SK-N-SH treated with all-trans-retinoic acid at 6 μM for 48 hours (cell line): ENCODE measurements at regions not wholly inside any gene's neighbourhood (a gene's known extent, or its start where the extent isn't known, plus 50 kb on each side); places are given as distances from the start of the nearest gene placed in this dataset.

Source experiments
- ATAC-seq: fragments of 200-7000 bp; cut with Tn5 transposase; 3 replicates; pipeline ENCODE4 v1.9.1; 2020; ENCODE audit warnings: mild to moderate bottlenecking, moderate library complexity
- ARNTL ChIP-seq: fragments of 450-650 bp; formaldehyde crosslinking; IDR thresholded peaks from 2 replicates; pipeline ENCODE4 v1.5.0; 2020; ENCODE audit warnings: low read depth, mild to moderate bottlenecking, moderate library complexity, borderline replicate concordance
- BACH2 ChIP-seq: fragments of 250-450 bp; sonication (Bioruptor Pico); IDR thresholded peaks from 2 replicates; pipeline ENCODE4 v1.9.0; 2021; ENCODE audit warnings: mild to moderate bottlenecking, borderline replicate concordance
- ESRRG ChIP-seq: fragments of 250-450 bp; sonication (Bioruptor Pico); IDR thresholded peaks from 2 replicates; pipeline ENCODE4 v1.6.1; 2021; ENCODE audit warnings: mild to moderate bottlenecking
- OSR1 ChIP-seq: fragments of 250-450 bp; sonication (Bioruptor Pico); IDR thresholded peaks from 2 replicates; pipeline ENCODE4 v1.8.0; 2022; ENCODE audit warnings: moderate library complexity, mild to moderate bottlenecking, inconsistent platforms
- PPARA ChIP-seq: fragments of 250-450 bp; sonication (Bioruptor Pico); IDR thresholded peaks from 2 replicates; pipeline ENCODE4 v1.5.0; 2020; ENCODE audit warnings: mild to moderate bottlenecking, borderline replicate concordance
- RARB ChIP-seq: fragments of 250-450 bp; sonication (Bioruptor Pico); IDR thresholded peaks from 2 replicates; pipeline ENCODE4 v1.8.0; 2021; ENCODE audit warnings: mild to moderate bottlenecking, moderate library complexity
- TCF4 ChIP-seq: fragments of 250-450 bp; sonication (Bioruptor Pico); IDR thresholded peaks from 2 replicates; pipeline ENCODE4 v1.8.0; 2021; ENCODE audit warnings: mild to moderate bottlenecking, moderate library complexity, borderline replicate concordance
- TOX ChIP-seq: fragments of 250-450 bp; sonication (Bioruptor Pico); IDR thresholded peaks from 2 replicates; pipeline ENCODE4 v1.8.0; 2021; ENCODE audit warnings: mild to moderate bottlenecking, moderate library complexity, borderline replicate concordance
- ZC3H10 ChIP-seq: fragments of 250-450 bp; sonication (Bioruptor Pico); IDR thresholded peaks from 2 replicates; pipeline ENCODE4 v1.5.1; 2021; ENCODE audit warnings: mild to moderate bottlenecking, moderate library complexity
- ZFP3 ChIP-seq: fragments of 250-450 bp; sonication (Bioruptor Pico); IDR thresholded peaks from 2 replicates; pipeline ENCODE4 v1.5.0; 2020; ENCODE audit warnings: mild to moderate bottlenecking, moderate library complexity
- ZFP30 ChIP-seq: fragments of 450-650 bp; formaldehyde crosslinking; IDR thresholded peaks from 2 replicates; pipeline ENCODE4 v1.5.0; 2022; ENCODE audit warnings: mild to moderate bottlenecking, moderate library complexity
- ZNF565 ChIP-seq: fragments of 450-650 bp; formaldehyde crosslinking; conservative IDR thresholded peaks from 2 replicates; pipeline ENCODE4 v1.5.0; 2020; ENCODE audit warnings: low read depth, mild to moderate bottlenecking, moderate library complexity
- ZNF70 ChIP-seq: fragments of 450-650 bp; formaldehyde crosslinking; IDR thresholded peaks from 2 replicates; pipeline ENCODE4 v1.5.0; 2020; ENCODE audit warnings: mild to moderate bottlenecking, moderate library complexity
- ZNF8 ChIP-seq: fragments of 450-650 bp; formaldehyde crosslinking; IDR thresholded peaks from 2 replicates; pipeline ENCODE4 v1.5.0; 2020; ENCODE audit warnings: mild to moderate bottlenecking, moderate library complexity
- TF ChIP-seq, protein P1 (sequence below): fragments of 250-450 bp; sonication (Bioruptor Pico); IDR thresholded peaks from 2 replicates; pipeline ENCODE4 v1.5.1; 2020; ENCODE audit warnings: low read depth, mild to moderate bottlenecking, moderate library complexity
- TF ChIP-seq, protein P2 (sequence below): fragments of 250-450 bp; sonication (Bioruptor Pico); IDR thresholded peaks from 2 replicates; pipeline ENCODE4 v1.5.1; 2021; ENCODE audit warnings: mild to moderate bottlenecking, moderate library complexity
- TF ChIP-seq, protein P3 (sequence below): fragments of 250-450 bp; sonication (Bioruptor Pico); IDR thresholded peaks from 2 replicates; pipeline ENCODE4 v1.8.0; 2021; ENCODE audit warnings: low read depth, mild to moderate bottlenecking, moderate library complexity, borderline replicate concordance
- TF ChIP-seq, protein P4 (sequence below): fragments of 250-450 bp; sonication (Bioruptor Pico); IDR thresholded peaks from 2 replicates; pipeline ENCODE4 v1.8.0; 2020; ENCODE audit warnings: mild to moderate bottlenecking, moderate library complexity, borderline replicate concordance
- TF ChIP-seq, protein P5 (sequence below): fragments of 250-450 bp; sonication (Bioruptor Pico); IDR thresholded peaks from 2 replicates; pipeline ENCODE4 v1.5.0; 2020; ENCODE audit warnings: mild to moderate bottlenecking, moderate library complexity

DNA sequence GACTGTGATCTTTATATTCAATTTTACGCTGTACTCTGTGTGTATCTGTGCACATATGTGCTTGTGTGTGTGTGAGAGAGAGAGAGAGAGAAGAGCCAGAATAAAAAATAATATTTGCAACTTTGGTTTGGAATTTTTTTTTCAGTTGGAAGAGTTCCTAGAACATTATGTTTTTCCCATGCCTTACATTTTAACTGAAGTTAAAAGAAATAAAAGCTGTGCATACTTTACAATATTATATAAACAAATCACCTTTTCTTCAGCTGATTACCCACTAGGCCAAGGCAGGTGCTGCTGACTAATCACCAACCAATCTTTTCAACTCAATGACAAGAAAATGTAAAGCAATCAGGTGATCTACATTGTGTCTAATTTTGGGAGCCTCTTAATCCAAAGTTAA, 366.3 kb downstream of the NYAP2 start:
- no peak for ATAC-seq
- TF ChIP-seq RARB (CRISPR knock-in tag): no peak
- TF ChIP-seq, protein P1, sequence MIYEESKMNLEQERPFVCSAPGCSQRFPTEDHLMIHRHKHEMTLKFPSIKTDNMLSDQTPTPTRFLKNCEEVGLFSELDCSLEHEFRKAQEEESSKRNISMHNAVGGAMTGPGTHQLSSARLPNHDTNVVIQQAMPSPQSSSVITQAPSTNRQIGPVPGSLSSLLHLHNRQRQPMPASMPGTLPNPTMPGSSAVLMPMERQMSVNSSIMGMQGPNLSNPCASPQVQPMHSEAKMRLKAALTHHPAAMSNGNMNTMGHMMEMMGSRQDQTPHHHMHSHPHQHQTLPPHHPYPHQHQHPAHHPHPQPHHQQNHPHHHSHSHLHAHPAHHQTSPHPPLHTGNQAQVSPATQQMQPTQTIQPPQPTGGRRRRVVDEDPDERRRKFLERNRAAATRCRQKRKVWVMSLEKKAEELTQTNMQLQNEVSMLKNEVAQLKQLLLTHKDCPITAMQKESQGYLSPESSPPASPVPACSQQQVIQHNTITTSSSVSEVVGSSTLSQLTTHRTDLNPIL (CRISPR knock-in tag): no peak
- no peak for TF ChIP-seq OSR1 (CRISPR knock-in tag)
- no peak for TF ChIP-seq PPARA
- TF ChIP-seq, protein P2, sequence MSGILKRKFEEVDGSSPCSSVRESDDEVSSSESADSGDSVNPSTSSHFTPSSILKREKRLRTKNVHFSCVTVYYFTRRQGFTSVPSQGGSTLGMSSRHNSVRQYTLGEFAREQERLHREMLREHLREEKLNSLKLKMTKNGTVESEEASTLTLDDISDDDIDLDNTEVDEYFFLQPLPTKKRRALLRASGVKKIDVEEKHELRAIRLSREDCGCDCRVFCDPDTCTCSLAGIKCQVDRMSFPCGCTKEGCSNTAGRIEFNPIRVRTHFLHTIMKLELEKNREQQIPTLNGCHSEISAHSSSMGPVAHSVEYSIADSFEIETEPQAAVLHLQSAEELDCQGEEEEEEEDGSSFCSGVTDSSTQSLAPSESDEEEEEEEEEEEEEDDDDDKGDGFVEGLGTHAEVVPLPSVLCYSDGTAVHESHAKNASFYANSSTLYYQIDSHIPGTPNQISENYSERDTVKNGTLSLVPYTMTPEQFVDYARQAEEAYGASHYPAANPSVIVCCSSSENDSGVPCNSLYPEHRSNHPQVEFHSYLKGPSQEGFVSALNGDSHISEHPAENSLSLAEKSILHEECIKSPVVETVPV (CRISPR knock-in tag): no peak
- no peak for TF ChIP-seq BACH2 (CRISPR knock-in tag)
- no peak for TF ChIP-seq ZFP3 (CRISPR knock-in tag)
- TF ChIP-seq TOX (CRISPR knock-in tag): no peak
- TF ChIP-seq, protein P3, sequence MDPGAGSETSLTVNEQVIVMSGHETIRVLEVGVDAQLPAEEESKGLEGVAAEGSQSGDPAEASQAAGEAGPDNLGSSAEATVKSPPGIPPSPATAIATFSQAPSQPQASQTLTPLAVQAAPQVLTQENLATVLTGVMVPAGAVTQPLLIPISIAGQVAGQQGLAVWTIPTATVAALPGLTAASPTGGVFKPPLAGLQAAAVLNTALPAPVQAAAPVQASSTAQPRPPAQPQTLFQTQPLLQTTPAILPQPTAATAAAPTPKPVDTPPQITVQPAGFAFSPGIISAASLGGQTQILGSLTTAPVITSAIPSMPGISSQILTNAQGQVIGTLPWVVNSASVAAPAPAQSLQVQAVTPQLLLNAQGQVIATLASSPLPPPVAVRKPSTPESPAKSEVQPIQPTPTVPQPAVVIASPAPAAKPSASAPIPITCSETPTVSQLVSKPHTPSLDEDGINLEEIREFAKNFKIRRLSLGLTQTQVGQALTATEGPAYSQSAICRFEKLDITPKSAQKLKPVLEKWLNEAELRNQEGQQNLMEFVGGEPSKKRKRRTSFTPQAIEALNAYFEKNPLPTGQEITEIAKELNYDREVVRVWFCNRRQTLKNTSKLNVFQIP (CRISPR knock-in tag): no peak
- TF ChIP-seq TCF4: no peak
- TF ChIP-seq ZFP30 (CRISPR knock-in tag): no peak
- no peak for TF ChIP-seq ZNF70 (CRISPR knock-in tag)
- TF ChIP-seq ESRRG (CRISPR knock-in tag): no peak

DNA sequence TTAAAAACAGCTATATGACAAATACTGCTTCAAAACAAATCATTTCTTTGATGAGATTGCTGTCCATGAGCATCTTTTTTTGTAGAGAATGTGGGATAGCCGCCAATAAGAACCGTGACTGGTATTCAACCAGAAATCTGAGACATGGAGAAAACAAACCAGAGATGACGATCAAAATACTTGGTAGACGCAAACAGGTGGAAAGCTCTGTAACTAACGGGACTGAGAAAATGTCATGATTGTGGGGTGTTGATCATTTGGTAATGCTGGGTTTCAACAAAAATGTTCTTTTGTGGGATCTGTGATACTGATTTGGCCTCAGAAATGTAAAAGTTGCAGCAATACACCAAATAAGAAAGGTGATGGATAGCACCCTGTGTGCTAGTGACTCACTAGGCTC, 364.8 kb downstream of the NYAP2 start:
- peak; percentile 34 for ATAC-seq
- TF ChIP-seq ZNF565 (CRISPR knock-in tag): no peak
- no peak for TF ChIP-seq TOX (CRISPR knock-in tag)
- TF ChIP-seq, protein P1 (CRISPR knock-in tag): no peak
- TF ChIP-seq, protein P4, sequence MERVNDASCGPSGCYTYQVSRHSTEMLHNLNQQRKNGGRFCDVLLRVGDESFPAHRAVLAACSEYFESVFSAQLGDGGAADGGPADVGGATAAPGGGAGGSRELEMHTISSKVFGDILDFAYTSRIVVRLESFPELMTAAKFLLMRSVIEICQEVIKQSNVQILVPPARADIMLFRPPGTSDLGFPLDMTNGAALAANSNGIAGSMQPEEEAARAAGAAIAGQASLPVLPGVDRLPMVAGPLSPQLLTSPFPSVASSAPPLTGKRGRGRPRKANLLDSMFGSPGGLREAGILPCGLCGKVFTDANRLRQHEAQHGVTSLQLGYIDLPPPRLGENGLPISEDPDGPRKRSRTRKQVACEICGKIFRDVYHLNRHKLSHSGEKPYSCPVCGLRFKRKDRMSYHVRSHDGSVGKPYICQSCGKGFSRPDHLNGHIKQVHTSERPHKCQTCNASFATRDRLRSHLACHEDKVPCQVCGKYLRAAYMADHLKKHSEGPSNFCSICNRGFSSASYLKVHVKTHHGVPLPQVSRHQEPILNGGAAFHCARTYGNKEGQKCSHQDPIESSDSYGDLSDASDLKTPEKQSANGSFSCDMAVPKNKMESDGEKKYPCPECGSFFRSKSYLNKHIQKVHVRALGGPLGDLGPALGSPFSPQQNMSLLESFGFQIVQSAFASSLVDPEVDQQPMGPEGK (CRISPR knock-in tag): no peak
- no peak for TF ChIP-seq ARNTL (CRISPR knock-in tag)
- TF ChIP-seq, protein P3 (CRISPR knock-in tag): no peak
- TF ChIP-seq, protein P5, sequence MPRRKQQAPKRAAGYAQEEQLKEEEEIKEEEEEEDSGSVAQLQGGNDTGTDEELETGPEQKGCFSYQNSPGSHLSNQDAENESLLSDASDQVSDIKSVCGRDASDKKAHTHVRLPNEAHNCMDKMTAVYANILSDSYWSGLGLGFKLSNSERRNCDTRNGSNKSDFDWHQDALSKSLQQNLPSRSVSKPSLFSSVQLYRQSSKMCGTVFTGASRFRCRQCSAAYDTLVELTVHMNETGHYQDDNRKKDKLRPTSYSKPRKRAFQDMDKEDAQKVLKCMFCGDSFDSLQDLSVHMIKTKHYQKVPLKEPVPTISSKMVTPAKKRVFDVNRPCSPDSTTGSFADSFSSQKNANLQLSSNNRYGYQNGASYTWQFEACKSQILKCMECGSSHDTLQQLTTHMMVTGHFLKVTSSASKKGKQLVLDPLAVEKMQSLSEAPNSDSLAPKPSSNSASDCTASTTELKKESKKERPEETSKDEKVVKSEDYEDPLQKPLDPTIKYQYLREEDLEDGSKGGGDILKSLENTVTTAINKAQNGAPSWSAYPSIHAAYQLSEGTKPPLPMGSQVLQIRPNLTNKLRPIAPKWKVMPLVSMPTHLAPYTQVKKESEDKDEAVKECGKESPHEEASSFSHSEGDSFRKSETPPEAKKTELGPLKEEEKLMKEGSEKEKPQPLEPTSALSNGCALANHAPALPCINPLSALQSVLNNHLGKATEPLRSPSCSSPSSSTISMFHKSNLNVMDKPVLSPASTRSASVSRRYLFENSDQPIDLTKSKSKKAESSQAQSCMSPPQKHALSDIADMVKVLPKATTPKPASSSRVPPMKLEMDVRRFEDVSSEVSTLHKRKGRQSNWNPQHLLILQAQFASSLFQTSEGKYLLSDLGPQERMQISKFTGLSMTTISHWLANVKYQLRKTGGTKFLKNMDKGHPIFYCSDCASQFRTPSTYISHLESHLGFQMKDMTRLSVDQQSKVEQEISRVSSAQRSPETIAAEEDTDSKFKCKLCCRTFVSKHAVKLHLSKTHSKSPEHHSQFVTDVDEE (CRISPR knock-in tag): no peak
- no peak for TF ChIP-seq TCF4
- no peak for TF ChIP-seq ZFP3 (CRISPR knock-in tag)
- TF ChIP-seq, protein P2 (CRISPR knock-in tag): no peak
- TF ChIP-seq ZNF8 (CRISPR knock-in tag): no peak
- no peak for TF ChIP-seq ZC3H10 (CRISPR knock-in tag)
